ENCODE measurements at regions not wholly inside any gene's neighbourhood (a gene's known extent, or its start where the extent isn't known, plus 50 kb on each side); places are given as distances from the start of the nearest gene placed in this dataset.

DNA sequence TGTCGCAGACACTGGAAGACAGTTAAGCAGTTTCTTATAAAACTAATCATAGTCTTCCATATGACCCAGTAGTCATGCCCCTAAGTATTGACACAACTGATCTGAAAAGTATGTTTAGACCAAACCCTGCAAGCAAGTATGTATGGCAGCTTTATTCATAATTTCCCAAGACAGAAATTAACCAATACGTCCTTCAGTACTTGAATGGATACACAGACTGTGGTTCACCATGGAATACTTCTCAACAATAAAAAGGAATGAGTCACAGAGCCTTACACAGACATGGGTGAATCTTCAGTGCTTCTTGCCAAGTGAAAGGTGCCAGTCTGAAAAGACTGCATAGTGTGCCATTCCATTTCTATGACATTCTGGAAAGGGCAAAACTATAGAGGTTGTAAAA, 50.2 kb upstream of the AKR1E2 start:
- DNase-seq (ENCODE audit: low read depth, low spot score), result no peak

DNA sequence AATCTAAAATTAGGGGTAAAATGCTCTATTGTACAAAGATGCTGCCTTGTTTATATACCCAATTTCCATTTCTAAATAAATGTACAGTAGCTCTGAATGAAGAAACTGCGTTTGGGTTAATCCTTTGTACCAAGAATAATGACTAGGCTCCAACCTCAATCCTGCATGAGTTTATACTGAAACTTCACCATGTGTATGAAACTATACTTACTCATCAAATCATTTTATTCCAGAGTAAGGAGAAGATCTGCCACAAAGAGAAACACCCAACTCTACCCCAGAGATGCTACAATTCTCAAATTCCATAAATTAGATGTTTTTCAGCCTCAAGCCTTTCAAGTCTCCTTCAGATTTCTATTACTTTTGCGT, 53.8 kb upstream of the AKR1E2 start:
- DNase-seq (ENCODE audit: low read depth, low spot score), result no peak

DNA sequence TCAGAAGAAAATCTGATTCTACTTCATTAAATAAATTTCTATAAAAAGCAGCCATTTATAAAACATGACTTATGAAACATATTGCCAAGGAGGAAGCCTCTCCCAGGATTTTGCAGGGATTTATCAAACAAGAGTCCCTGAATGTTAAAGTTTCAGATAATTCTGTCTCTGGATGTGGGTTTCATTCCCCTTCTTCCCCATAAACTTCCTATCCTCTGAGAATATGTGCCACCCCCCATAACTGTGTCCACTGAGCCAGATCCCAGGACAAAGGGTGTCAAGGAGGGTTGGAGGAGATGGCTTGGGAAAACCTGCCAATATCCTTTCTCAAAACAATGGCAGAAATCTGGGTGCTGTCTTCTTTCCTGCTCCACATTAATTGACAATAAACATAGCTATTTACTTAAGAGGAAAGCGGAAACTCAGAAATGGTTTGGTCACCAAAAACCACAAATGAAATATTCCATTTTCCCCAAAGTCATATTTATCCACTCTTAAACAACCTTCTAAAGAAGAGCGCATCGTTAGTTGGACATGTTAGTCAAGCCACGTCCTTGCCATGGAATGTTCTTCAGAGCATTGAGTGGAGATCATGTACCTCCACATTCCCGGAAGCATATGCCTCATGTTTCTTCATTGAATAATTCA, 54.3 kb upstream of the AKR1E2 start:
- DNase-seq (ENCODE audit: low read depth, low spot score), result no peak

DNA sequence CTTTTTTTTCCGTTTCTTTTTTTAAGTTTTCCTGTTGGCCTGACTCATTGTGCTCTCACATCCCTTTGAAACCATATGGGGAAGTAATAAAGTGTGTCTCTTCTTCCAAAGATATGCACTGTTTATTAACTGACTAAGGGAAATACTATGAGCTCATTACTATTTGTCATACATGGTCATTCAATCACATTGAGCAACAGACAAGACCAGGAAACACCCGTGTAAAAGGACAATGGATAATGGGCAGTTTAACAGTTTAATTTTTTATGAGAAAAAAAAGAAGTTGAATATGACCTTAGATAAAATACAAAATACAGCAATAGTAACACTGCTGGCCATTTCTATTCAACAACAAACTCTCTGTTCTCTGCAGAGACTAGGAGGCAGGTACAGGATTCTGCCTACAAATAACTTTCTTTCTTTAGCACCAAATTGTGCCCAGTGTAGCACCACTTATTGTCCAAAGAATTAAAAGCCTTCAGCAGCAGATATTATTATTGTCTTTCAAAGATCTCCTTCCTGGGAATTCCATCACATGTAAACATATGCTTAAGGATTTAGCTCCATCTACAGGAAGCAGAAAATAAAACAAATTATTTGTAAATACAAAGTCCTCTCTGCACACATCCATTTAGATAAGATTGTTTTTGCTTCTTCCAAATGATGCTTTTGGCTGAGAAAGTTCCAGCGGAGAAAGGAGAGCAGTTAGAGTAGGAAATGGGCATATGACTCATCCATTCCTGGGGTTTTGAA, 55.0 kb upstream of the AKR1E2 start:
- DNase-seq (ENCODE audit: low read depth, low spot score), result peak; percentile 67

DNA sequence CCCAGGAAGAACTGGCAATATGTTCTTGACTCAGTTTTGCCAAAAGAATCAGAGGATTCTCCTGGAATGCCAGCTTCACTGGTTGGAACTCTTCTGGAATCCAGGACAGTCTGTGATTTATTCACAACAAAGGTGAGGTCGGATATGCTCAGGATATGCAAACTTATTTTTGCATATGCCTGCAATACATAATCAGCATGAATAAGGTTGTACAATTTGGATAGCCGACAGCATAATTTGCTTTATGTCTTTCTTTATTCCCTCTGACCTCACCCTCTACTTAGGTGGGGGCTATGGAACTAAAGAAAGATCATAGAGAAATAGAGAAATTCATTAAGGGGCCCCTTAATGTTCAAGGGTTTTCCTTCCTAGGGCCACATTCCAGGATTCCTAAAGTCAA, 57.6 kb upstream of the AKR1E2 start:
- no peak for DNase-seq (ENCODE audit: low read depth, low spot score)

DNA sequence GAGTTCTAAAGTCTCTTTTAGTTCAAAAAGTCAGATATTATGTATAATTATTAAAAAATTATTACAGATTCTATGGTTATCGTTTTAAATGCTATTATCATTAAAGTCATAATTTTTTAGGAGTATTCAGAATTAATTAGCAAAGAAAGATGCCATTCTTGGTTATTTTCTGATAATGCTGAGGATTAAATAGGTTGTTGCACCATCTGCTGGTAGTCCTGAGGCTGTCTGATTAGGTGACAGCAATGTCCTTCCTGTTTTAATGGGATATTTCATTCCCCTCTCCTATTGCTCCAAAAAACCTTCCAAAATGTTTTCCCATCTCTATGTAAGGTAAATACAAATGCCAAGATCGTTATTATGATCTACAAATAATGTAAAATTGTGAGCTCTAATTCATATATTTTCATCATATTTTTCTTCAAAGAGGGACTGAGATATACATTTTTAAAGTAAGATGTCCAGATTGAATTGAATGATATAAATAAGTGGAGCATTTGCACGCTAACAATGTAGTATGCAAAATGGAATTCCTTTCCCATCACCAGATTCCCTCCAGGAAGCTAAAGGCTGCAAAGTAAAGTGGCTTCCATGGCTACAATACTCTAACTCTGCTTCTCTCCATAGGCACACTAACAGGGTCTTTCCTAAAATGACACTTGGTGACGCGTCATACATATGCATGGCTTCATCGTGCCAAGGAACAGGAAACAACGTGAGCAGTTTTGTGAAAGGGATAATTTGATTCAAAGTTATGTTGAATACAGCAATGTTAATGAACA, 58.8 kb upstream of the AKR1E2 start:
- DNase-seq (ENCODE audit: low read depth, low spot score), result no peak

DNA sequence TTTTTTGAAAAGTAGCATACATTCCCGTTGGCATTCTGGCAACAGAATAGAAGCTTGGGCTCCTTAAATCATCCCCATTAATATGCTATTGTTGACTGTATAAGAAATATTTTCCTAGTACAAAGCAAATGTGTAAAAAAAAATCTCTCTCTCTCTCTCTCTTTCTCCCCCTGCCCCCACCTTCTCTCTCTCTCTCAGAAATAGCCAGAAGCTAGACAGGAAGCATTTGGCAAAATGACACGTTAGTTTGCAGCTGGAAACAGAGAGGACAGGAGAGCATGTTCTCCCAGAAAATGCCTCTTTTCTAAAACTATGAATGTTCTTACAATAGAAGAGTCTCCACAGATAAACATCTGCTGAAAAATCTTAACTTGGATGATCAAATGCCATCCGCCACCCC, 59.6 kb upstream of the AKR1E2 start:
- DNase-seq (ENCODE audit: low read depth, low spot score), result no peak

DNA sequence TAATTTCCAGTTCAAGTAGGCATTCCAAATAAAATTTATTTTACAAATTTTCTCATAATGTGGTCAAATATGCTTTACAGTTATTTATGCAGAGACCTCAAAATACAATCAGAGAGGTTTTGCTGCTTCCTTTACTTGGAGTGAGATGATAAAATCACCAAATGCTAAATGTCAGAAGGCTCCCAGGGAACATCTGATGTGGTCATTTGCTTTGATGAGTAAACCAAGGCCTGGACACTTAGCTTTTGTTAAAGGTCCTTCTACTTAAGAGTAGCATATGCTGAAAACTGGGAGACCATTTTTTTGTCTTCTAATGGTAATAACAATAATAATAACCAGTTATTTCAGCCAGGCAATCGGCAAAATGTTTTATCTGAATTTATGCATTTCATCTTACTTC, 60.6 kb upstream of the AKR1E2 start:
- no peak for DNase-seq (ENCODE audit: low read depth, low spot score)

DNA sequence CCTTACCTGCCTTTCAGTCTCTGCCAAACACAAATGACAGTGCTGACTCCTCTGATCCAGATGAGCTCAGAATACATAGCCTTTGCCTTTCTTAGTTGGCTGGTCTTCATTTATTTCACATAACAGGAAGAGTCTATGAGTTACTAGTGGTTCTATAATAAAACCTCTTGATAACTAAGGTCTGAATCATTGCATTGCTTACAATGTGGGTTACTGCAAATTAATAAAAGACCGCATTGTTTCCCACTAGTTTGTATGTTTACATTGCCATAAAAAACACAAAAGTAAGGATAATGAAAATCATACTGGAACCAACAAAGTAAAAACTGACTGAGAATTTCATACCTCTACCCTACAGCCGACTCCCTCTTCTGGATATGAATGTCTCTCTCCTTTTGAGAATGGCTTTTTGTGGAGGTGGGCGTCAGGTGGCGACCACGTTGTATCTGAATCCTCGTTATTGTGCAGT, 62.0 kb upstream of the AKR1E2 start:
- DNase-seq (ENCODE audit: low read depth, low spot score), result no peak

DNA sequence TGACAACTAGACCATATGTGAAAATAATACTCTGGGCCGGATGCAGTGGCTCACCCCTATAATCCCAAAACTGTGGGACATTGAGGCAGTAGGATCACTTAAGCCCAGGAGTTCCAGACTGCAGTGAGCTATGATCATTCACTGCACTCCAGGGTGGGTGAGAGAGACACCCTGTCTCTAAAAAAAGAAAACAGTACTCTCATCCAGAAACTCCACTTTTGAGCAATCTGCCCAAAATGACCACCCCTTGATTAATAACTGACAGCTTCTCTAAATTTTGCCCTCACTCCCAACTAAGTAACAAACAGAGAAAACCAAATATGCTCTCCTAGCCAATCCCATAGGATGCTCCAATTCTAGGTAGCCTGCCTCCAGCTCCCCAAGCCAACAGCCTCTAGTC, 62.5 kb upstream of the AKR1E2 start:
- DNase-seq (ENCODE audit: low read depth, low spot score), result no peak

DNA sequence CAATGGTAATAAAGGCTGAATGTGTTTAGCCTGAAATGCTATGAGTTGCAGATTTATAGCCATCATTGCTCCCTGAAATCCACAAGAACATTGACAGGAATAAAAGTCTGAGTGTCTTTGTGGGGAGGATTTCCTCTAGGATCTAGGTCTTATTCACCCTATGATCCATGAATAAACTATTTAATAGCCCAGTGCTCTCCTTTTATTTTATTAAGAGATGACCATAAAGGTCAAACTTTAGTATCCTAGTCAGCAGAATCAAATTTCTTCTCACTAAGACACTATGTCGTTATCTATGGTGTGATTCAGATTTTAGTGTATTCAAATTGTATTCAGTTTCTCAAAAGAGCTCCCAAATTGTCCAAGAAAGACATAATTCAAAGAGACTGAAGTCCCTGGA, 67.8 kb upstream of the AKR1E2 start:
- no peak for DNase-seq (ENCODE audit: low read depth, low spot score)

DNA sequence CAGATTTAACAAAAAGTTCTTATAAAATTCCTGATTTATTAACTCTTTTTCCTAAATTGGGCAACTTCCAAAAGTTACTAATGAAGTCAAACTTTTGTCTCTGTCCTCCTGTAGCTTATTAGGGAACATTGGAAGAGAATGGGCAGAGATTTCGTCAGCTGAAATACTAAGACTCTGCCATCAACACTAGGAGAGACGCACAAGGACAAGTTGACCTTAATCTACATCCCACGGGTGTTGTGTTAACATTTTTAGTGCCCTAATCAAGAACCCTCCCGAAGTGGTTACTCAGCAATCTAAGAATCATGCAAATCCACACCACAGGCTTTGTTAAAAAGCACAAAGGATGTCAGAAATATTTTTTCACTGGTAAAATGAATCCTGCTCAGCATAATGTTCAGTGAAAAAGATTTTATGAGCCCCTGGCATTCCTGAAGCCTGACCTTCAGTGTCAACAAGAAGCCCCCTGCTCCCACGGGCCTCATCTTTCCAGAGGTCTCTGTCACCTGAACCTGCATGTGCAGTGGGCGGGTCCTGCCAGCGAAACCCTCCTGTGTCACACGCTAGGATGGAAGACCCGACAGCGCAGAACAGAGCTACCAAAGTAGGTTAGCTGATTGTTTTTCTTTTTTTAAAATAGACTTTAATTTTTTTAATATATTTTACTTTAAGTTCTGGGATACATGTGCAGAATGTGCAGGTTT, 70.6 kb upstream of the AKR1E2 start:
- no peak for DNase-seq (ENCODE audit: low read depth, low spot score)

DNA sequence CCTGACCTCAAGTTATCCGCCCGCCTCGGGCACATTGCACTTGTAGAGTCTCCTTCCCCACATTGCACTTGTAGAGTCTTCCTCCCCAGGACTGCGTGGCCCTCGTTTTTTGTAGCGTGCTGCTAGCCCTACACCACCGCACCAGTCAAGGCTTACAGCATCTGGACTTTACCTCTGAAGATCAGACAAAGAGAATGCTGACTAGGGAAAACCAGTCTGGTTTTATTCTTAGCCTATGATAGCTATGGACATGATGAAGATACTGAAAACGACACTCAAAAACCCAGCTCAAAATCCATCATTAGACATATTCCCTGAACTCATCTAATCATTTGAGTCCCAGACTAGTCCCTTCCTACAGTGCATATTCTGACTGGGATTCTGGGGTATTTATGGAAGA, 71.9 kb upstream of the AKR1E2 start:
- no peak for DNase-seq (ENCODE audit: low read depth, low spot score)

DNA sequence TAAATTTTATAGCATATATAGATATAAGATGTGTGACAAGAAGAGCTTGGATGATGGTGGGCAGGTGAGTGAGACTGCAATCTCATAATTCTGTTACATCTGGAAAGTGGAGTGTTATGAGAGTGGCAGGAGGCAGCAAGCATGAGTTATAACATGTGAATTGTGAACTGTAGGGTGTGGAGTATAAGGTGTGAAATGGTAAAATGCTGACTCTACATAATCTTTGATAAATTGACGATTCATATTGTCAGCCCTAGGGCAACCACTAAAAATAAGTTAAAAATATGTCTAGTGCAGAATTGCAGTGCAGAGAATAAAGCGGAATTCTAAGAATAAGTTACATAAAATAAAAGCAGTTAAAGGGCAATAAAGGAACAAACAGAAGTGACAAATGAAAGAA, 74.8 kb upstream of the AKR1E2 start:
- DNase-seq (ENCODE audit: low read depth, low spot score), result no peak

DNA sequence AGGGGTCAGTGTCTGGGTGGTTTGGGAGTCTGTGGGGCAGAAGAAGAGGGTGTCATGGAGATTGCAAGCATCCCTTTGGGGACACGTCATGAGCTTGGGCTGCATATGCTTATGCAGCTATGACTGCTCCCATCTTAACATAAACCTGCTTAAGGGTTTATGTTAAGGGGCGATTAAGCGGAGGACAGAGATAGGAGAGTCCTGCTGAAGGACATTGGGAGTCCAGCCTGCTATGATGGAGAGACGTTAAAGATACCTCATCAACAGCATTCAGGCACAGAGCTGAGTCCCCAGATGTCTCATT, 76.8 kb upstream of the AKR1E2 start:
- no peak for DNase-seq (ENCODE audit: low read depth, low spot score)

DNA sequence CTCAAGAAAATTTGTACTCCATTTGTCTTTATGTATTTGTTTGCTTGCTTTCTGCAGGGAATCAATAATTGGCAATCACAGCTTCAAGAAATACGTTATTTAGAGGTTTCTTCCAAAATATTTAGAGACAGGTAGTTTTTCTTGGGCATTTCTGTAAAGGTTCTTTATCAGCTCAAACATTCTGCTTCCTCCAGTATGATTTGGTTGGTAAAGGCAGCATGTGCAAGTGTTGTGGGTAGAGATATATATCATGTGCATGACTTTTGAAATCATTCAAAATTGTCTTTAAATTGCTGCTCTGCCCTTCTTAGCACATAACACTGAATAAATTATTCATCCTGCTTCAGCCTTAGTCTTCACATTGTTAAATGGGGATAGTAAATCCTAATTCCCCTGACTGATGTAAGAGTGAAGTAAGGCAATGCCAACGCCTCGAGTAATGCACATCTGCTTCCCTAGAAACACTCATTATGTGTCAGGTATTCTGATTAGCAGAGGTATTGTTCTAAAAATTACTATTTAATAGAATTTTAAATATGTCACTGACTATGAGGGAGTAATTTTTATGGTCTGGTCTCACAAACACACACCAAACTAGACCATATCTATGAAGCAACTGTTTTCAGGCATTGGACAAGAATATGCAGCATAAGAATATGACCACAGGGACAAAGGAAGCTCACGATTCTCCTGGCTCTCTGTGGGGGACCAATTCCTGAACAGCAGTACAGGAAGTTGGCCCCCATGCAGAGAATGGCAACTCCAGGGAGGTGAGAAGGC, 77.3 kb upstream of the AKR1E2 start:
- no peak for DNase-seq (ENCODE audit: low read depth, low spot score)

DNA sequence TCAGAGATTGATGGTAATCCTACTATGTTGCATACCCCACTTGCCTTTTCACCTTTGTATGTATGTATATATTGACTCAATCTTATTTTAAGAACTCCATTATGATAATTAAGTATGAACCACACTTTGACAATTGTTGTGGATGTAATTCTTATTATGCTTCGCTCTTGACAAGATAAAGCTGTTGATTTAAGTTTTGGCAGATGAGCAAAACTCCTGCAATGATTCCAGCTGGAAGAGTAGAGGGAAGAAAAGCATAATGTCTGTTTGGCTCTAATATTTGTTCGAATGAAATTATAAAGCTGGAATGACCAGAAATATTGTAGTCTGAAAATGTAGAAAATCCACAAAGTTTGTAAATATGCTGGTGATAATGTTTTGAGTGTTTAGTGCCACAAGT, 83.8 kb upstream of the AKR1E2 start:
- DNase-seq (ENCODE audit: low read depth, low spot score), result no peak

DNA sequence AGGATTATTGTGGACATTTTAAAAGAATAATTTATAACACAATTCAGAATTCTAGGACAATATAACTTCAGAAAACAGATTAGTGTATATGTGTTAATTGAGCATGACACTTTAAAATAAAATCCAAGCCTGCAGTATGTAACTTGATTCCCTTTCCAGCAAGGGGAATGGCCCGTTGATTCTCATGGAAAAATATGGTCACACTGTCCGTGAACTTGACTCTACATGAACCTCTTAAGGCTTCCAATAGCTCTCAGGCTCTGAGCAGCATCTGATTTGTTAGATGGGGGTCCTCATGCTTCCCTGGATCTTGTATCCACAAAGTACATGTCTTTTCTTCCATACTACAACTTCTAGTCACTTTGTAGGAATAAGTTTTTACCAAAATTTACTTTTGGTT, 85.5 kb upstream of the AKR1E2 start:
- DNase-seq (ENCODE audit: low read depth, low spot score), result no peak

DNA sequence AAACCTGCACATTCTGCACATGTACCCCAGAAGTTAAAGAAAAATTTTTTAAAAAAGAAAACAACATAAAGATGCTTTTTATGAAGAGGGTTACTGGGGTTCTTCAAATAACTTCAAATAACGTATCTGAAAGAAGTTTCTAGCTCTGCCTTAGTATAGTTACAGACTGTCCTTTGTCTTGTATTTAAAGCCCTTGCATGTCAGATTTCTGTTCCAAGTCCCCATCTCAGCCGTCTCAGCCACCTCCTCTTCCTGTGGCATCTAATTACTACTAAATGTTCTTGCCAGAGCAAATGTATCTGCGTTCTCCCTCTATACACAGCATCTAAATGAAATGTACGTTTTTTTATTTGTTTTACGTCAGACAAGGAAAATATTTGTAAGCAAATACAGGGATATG, 89.4 kb upstream of the AKR1E2 start:
- DNase-seq (ENCODE audit: low read depth, low spot score), result no peak

DNA sequence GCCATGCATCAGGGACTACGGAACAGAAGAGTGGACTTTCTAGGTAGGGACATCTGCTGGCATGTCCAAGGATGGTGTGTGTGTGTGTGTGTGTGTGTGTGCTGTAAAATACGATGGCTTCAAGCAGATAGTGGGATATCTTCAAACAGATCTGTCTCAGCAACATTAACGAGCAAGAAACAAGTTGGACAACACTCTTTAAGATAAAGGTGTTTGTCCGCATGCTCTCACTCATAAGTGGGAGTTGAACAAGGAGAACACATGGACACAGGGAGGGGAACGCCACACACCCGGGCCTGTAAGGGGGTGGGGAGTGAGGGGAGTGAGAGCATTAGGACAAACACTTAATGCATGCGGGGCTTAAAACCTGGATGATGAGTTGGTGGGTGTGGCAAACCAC, 89.8 kb upstream of the AKR1E2 start:
- no peak for DNase-seq (ENCODE audit: low read depth, low spot score)

DNA sequence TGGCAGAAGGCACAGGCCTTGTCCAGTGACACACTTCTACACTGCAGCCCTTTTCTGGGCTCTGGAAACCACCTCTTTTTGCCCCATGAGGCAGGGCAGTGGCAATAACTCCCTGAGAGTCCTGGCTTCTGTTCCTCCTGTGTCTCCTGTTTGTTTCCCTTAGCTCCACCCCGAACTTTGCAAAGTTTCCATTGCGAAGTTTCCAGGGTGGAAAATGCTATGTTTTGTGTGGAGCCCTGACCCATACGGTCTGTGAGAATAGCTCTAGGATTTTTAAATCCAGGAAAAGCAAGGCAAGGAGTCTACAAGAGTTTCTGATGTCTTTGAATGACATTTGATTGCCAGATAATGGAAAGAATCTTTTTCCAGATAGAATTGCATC, 92.2 kb upstream of the AKR1E2 start:
- no peak for DNase-seq (ENCODE audit: low read depth, low spot score)

Measured in smooth muscle cell of the brain vasculature (primary cell).